Muscle of leg (tissue), 3 donors: ENCODE measurements at regions not wholly inside any gene's neighbourhood (a gene's known extent, or its start where the extent isn't known, plus 50 kb on each side); places are given as distances from the start of the nearest gene placed in this dataset.
"Not testable (repeated sequence)": the region's sequence is repeated elsewhere in the genome, so short reads cannot be mapped to it uniquely, and the experiment has no call there.

Experiments
- DNase-seq: peaks from one replicate; pipeline ENCODE4 v3.0.0; 2013
- H3K27ac ChIP-seq: one replicate; pipeline ENCODE4 v1.5.1; 2013; ENCODE audit warnings: mild to moderate bottlenecking, low read length, control low read depth
- H3K27me3 ChIP-seq: one replicate; pipeline ENCODE4 v1.6.1; 2013; ENCODE audit warnings: low read length; ENCODE audit not compliant: control insufficient read depth, insufficient read depth
- H3K36me3 ChIP-seq: one replicate; pipeline ENCODE4 v1.6.1; 2013; ENCODE audit warnings: low read length; ENCODE audit not compliant: control insufficient read depth, insufficient read depth
- H3K4me1 ChIP-seq: one replicate; pipeline ENCODE4 v1.6.1; 2013; ENCODE audit warnings: low read length; ENCODE audit not compliant: control insufficient read depth, insufficient read depth
- H3K4me3 ChIP-seq: one replicate; pipeline ENCODE4 v1.5.1; 2013; ENCODE audit warnings: low read length, control low read depth
- H3K9me3 ChIP-seq: replicated peaks from 2 replicates; pipeline ENCODE4 v1.6.1; 2013; ENCODE audit warnings: low read depth, low read length; ENCODE audit not compliant: control insufficient read depth
- WGBS: methylation state at CpG from one replicate; pipeline ENCODE4 v1.1.5; 2013; ENCODE audit warnings: missing lambda C conversion rate; ENCODE audit not compliant: insufficient coverage; 5-methylcytosine and 5-hydroxymethylcytosine counted together

DNA sequence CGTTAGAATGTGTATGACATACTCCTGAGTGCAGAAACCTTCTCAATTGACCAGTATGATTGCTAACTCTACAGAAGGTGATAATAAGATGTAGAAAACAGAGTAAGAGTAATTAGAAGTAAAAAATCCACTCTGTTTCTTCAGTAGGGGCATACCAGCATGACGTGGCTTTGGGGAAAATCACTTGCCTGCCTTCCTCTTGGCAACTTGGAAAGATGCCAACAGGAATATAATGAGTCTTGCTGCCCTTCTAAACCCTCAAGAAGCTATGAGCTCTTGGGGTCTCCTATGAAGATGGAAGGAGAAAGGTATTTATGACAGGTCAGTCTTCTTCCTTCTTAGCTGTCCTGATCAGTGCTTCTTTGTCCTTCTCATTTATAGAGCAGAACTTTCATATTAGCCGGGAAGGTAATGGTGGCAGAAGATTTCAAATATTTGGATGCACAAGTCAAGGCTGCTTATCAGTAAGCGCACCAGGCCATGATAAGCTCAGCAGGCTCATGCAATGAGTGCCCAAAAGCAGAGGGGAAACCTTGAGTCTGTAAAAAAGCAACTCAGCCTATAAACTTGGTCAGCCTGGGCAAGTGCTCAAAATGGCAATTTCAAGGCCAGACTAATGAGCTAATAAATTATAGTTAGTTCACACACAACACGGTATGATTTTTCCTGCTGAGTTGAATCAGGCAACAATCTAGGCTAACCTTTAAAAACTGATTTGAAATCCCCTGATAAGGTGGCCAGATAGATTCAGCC lies 69.7 kb upstream of the PPARGC1A start:
- H3K27me3 ChIP-seq, result no peaks in the 10 kb centered on the region

DNA sequence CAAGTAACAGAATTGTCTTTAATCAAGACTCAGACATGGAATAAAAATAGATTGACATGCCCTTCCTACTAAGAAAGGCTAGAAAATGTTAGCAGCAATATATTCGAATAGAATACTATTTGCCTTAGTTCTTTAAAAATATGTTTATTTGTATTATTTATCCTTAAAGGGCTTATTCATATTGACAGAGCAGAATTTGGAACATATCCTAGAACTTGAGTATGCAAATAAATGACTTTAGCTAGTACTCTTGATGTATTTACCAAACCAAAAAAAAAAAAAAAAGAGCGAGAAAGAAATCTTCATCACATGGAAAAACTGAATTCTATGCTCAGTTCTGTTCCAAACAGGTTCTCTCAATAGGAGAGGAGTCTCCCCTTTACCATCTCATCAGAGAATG lies 68.9 kb upstream of the PPARGC1A start:
- no peak for DNase-seq
- Histone ChIP-seq H3K4me3 (no peak overlapping the region), H3K4me1 (no peaks in the 10 kb centered on the region), H3K36me3 (no peaks in the 10 kb centered on the region), H3K27me3 (no peaks in the 10 kb centered on the region), H3K9me3 (no peaks in the 10 kb centered on the region), H3K27ac (no peak overlapping the region)
- WGBS, result no CpG with 5 or more reads among the region's 2 CpGs

More for the DNA sequence above, 69.7 kb upstream of the PPARGC1A start:
- no peak overlapping the region for H3K27ac ChIP-seq
- H3K4me3 ChIP-seq, result no peak overlapping the region
- no peaks in the 10 kb centered on the region for H3K9me3 ChIP-seq
- no peaks in the 10 kb centered on the region for H3K36me3 ChIP-seq
- no peak for DNase-seq
- WGBS, result 49% methylated on average over 2 of the region's 5 CpGs
- no peaks in the 10 kb centered on the region for H3K4me1 ChIP-seq

DNA sequence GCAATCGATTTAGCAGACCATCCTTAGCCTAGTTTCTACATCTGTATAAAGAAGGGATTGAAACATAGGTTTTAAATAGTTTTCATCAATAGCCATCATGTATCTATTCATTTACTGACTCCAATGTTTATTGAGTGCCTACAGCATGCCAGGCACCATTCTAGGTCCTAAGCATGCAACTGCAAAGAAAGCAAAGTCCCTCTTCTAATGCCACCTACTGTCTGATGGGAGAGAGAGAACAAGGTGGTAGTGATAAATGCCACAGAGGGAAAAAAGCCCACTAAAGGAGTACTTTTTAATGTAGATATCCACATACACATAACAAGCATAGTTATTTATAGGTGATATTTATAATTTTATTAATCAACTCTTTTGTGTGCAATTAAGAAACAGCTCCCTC lies 67.6 kb upstream of the PPARGC1A start:
- no peaks in the 10 kb centered on the region for H3K36me3 ChIP-seq
- no peaks in the 10 kb centered on the region for H3K27me3 ChIP-seq
- no peak overlapping the region for H3K27ac ChIP-seq
- H3K9me3 ChIP-seq, result no peaks in the 10 kb centered on the region
- no peak for DNase-seq
- no peak overlapping the region for H3K4me3 ChIP-seq
- H3K4me1 ChIP-seq, result no peaks in the 10 kb centered on the region
- WGBS, result no CpG with 5 or more reads among the region's 1 CpG

- WGBS, result 88% methylated on average over 4 of the region's 4 CpGs
These were observed 66.9 kb upstream of the PPARGC1A start for GRCh38 chr4:23956601-23957364.

DNA sequence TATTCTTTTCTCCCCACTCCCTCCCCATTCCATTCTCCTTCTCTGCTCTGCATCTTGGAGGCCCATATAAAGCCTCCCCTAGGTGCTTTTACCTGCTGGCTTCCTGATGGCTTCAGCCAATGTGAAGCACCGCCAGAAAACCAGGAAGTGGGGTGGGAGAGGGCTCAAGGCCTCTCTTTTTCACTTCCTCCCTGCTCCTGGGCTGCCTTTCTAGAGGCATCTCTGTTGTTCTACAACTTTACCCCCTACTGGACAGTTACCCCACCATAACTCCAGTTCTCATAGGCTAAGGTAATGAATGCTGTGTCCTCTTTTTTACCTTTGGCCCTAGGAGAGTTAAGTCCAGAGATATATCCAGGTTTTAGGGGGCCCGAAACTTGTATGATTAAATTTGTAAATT lies 62.4 kb upstream of the PPARGC1A start:
- no peaks in the 10 kb centered on the region for H3K27me3 ChIP-seq
- H3K4me1 ChIP-seq, result no peaks in the 10 kb centered on the region
- WGBS, result no CpG with 5 or more reads among the region's 2 CpGs

More at GRCh38 chr4:23956601-23957364, 66.9 kb upstream of the PPARGC1A start:
- Histone ChIP-seq H3K9me3 (no peaks in the 10 kb centered on the region), H3K27me3 (no peaks in the 10 kb centered on the region), H3K27ac (no peak overlapping the region), H3K4me3 (no peak overlapping the region), H3K4me1 (no peaks in the 10 kb centered on the region), H3K36me3 (no peaks in the 10 kb centered on the region)
- no peak for DNase-seq

DNA sequence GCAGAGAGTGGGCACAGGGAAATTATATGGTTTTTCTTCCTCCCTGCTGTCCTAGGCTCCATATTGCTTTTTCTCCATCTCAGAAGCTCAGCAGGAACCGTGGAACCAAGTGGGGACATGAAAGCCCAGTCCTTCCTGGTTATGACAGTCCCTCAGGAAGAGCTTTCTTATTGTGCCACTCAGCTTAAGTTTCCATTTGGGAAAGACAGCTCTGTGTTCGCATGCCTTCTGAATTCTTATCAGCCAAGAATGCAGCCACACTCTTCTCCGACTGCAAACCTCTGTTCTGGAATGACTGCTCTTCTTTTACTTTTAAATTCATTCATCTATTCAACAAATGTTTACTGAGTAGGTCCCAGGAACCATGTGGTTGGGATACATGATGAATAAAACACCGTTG lies 58.0 kb upstream of the PPARGC1A start:
- Histone ChIP-seq H3K27ac (no peak overlapping the region), H3K27me3 (no peaks in the 10 kb centered on the region), H3K4me1 (peaks cover 4% of the 10 kb centered on the region), H3K4me3 (no peak overlapping the region), H3K9me3 (no peaks in the 10 kb centered on the region), H3K36me3 (no peaks in the 10 kb centered on the region)
- 78% methylated on average over 1 of the region's 4 CpGs for WGBS
- no peak for DNase-seq

More for the DNA sequence above, 62.4 kb upstream of the PPARGC1A start:
- H3K36me3 ChIP-seq, result no peaks in the 10 kb centered on the region
- DNase-seq, result no peak
- no peaks in the 10 kb centered on the region for H3K9me3 ChIP-seq
- H3K4me3 ChIP-seq, result no peak overlapping the region
- H3K27ac ChIP-seq, result no peak overlapping the region

DNA sequence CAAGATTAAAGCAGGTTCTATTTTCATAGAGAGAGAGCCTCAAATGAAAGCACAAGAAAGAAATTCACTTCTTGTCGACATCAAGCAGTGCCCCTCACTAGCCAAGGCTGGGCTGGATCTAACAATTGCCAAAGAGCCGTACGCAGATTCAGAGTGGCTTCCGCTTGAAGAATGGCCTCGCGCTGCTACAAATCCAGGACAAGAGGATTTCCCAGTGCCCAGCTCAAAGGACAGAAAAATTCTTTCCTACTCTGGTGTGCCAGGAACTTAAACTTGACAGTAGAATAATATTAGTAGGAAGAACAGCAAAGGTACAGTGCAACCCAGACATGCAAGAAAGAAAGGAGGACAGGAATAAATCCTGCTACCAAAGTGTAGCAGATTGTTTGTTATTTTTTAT lies 56.5 kb upstream of the PPARGC1A start:
- H3K27ac ChIP-seq, result no peak overlapping the region

DNA sequence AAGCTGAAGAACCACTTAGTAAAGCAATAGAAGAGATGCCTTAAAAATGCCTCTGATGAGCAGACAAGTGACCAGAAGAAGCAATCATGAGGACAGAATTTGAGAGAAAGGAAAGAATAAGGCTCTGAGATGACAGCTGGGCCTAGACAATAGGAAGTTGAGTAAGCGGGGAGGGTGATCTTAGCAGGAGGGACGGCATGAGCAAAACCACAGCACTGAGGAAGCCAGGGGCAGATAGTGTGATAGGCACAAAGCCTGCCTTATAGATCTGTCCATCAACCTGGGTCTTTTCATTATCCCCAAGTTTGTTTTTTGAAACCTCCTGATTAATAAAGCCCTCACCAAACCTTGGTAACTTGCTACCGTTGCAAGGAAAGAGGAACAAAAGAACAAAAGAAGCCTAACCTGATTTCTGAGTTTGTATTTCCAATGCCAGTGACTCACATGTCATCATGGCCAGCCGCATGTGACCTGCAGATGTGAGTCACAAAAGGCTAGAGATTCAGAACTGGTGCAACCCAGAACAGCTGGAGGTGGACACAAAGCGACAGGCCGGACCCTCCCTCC lies 55.7 kb upstream of the PPARGC1A start:
- Histone ChIP-seq H3K27me3 (no peaks in the 10 kb centered on the region), H3K9me3 (no peaks in the 10 kb centered on the region), H3K27ac (no peak overlapping the region), H3K36me3 (no peaks in the 10 kb centered on the region), H3K4me3 (no peak overlapping the region), H3K4me1 (peaks cover 4% of the 10 kb centered on the region)
- no peak for DNase-seq
- WGBS, result 69% methylated on average over 3 of the region's 6 CpGs

More for the DNA sequence above, 56.5 kb upstream of the PPARGC1A start:
- Histone ChIP-seq H3K4me3 (no peak overlapping the region), H3K36me3 (no peaks in the 10 kb centered on the region), H3K4me1 (peaks cover 4% of the 10 kb centered on the region), H3K27me3 (no peaks in the 10 kb centered on the region), H3K9me3 (no peaks in the 10 kb centered on the region)
- 91% methylated on average over 6 of the region's 6 CpGs for WGBS
- peak; percentile 25 for DNase-seq

- H3K27me3 ChIP-seq, H3K27ac ChIP-seq, H3K9me3 ChIP-seq, DNase-seq, H3K4me3 ChIP-seq, H3K36me3 ChIP-seq, H3K4me1 ChIP-seq: not testable (repeated sequence)
- WGBS, result no CpG with 5 or more reads among the region's 3 CpGs
These were observed 54.7 kb upstream of the PPARGC1A start for GRCh38 chr4:23944556-23944955.

GRCh38 chr4:23943478-23943877 lies 53.6 kb upstream of the PPARGC1A start:
- Histone ChIP-seq H3K9me3 (no peaks in the 10 kb centered on the region), H3K4me1 (peaks cover 4% of the 10 kb centered on the region), H3K36me3 (no peaks in the 10 kb centered on the region), H3K27me3 (no peaks in the 10 kb centered on the region), H3K4me3 (no peak overlapping the region), H3K27ac (no peak overlapping the region)
- no peak for DNase-seq
- WGBS, result no CpG with 5 or more reads among the region's 2 CpGs
